HG02885 (cell line): ENCODE measurements at regions not wholly inside any gene's neighbourhood (a gene's known extent, or its start where the extent isn't known, plus 50 kb on each side); places are given as distances from the start of the nearest gene placed in this dataset.
"Not testable (repeated sequence)": the region's sequence is repeated elsewhere in the genome, so short reads cannot be mapped to it uniquely, and the experiment has no call there.

Source experiments
- ATAC-seq: cut with Tn5 transposase; IDR thresholded peaks from one replicate; pipeline ENCODE4 v1.9.1; 2021; ENCODE audit warnings: mild to moderate bottlenecking; ENCODE audit not compliant: unreplicated experiment, poor library complexity

- ATAC-seq: no peak
These were observed 1183.6 kb downstream of the CDH8 start for GRCh38 chr16:60852635-60853034.

- ATAC-seq: no peak
These were observed 1214.6 kb downstream of the CDH8 start for GRCh38 chr16:60821661-60822060.

- no peak for ATAC-seq
These were observed 1215.9 kb downstream of the CDH8 start for GRCh38 chr16:60820361-60820760.

GRCh38 chr16:60818465-60818864 lies 1217.8 kb downstream of the CDH8 start:
- ATAC-seq: no peak

GRCh38 chr16:60816461-60816860 lies 1219.8 kb downstream of the CDH8 start:
- ATAC-seq: no peak

GRCh38 chr16:60815865-60816264 lies 1220.4 kb downstream of the CDH8 start:
- no peak for ATAC-seq

- ATAC-seq: no peak
These were observed 1221.2 kb downstream of the CDH8 start for GRCh38 chr16:60815033-60815432.

- no peak for ATAC-seq
These were observed 1224.6 kb downstream of the CDH8 start for GRCh38 chr16:60811657-60812056.

GRCh38 chr16:60811051-60811608 lies 1225.1 kb downstream of the CDH8 start:
- ATAC-seq: no peak

- ATAC-seq: no peak
These were observed 1226.0 kb downstream of the CDH8 start for GRCh38 chr16:60810250-60810649.

GRCh38 chr16:60792437-60792836 lies 1243.8 kb downstream of the CDH8 start:
- no peak for ATAC-seq

- ATAC-seq: no peak
These were observed 1247.6 kb downstream of the CDH8 start for GRCh38 chr16:60788631-60789030.

GRCh38 chr16:60776281-60776680 lies 1260.0 kb downstream of the CDH8 start:
- no peak for ATAC-seq

GRCh38 chr16:60771138-60771537 lies 1265.1 kb downstream of the CDH8 start:
- no peak for ATAC-seq

- ATAC-seq: not testable (repeated sequence)
These were observed 1265.9 kb downstream of the CDH8 start for GRCh38 chr16:60770384-60770783.

- no peak for ATAC-seq
These were observed 1272.4 kb downstream of the CDH8 start for GRCh38 chr16:60763869-60764268.

- no peak for ATAC-seq
These were observed 1280.3 kb downstream of the CDH8 start for GRCh38 chr16:60755907-60756306.

- ATAC-seq: no peak
These were observed 1287.9 kb downstream of the CDH8 start for GRCh38 chr16:60748366-60748765.

GRCh38 chr16:60744198-60744597 lies 1292.0 kb downstream of the CDH8 start:
- no peak for ATAC-seq

- ATAC-seq: no peak
These were observed 1294.4 kb downstream of the CDH8 start for GRCh38 chr16:60741810-60742209.

GRCh38 chr16:60739737-60740683 lies 1296.2 kb downstream of the CDH8 start:
- ATAC-seq: no peak
